GM10266 (cell line): ENCODE measurements at regions not wholly inside any gene's neighbourhood (a gene's known extent, or its start where the extent isn't known, plus 50 kb on each side); places are given as distances from the start of the nearest gene placed in this dataset.

Source experiments
- DNase-seq: peaks from one replicate; pipeline ENCODE4 v3.0.0; 2012; ENCODE audit errors: extremely low spot score
- TF ChIP-seq, protein P1 (sequence below): IDR thresholded peaks from 2 replicates; pipeline ENCODE4 v1.5.1; 2012; ENCODE audit warnings: mild to moderate bottlenecking, low read depth; ENCODE audit not compliant: control insufficient read depth, insufficient read depth; ENCODE audit errors: missing control alignments

DNA sequence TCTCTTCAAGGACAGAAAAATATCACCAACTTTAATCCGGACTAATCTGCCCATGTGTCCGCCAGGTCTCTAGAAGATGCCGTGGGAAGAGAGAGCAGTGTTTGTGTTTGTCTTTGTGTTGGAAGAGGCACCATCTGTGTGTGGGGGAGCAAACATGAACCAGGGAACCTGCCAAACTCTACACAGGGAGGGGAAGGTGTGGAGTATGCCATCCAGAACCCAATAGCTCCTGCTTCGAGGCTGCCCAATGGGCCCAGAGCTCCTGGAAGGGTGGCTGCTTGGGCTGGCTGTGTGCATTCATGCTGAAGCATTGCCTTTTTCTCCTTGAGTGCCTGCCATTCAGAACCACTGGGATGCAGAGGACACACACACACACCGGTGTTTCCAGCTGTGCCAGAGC is 536.2 kb downstream of the MID1IP1 start:
- TF ChIP-seq, protein P1, sequence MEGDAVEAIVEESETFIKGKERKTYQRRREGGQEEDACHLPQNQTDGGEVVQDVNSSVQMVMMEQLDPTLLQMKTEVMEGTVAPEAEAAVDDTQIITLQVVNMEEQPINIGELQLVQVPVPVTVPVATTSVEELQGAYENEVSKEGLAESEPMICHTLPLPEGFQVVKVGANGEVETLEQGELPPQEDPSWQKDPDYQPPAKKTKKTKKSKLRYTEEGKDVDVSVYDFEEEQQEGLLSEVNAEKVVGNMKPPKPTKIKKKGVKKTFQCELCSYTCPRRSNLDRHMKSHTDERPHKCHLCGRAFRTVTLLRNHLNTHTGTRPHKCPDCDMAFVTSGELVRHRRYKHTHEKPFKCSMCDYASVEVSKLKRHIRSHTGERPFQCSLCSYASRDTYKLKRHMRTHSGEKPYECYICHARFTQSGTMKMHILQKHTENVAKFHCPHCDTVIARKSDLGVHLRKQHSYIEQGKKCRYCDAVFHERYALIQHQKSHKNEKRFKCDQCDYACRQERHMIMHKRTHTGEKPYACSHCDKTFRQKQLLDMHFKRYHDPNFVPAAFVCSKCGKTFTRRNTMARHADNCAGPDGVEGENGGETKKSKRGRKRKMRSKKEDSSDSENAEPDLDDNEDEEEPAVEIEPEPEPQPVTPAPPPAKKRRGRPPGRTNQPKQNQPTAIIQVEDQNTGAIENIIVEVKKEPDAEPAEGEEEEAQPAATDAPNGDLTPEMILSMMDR = no peak
- no peak for DNase-seq

DNA sequence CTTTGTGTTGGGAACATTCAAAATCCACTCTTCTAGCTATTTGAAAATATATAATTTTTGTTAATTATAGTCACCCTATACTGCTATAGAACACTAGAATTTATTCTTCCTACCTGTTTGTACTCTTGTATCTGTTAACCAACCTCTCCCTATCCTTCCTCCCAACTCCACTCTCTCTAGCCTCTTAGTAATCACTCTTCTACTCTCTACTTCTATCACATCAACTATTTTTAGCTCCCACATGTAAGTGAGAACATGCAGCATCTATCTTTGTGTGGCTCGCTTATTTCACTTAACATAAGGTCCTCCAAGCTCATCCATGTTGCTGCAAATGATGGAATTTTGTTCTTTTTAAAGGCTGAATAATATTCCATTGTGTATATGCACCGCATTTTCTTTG is 537.3 kb downstream of the MID1IP1 start:
- TF ChIP-seq, protein P1 = no peak
- DNase-seq = no peak

DNA sequence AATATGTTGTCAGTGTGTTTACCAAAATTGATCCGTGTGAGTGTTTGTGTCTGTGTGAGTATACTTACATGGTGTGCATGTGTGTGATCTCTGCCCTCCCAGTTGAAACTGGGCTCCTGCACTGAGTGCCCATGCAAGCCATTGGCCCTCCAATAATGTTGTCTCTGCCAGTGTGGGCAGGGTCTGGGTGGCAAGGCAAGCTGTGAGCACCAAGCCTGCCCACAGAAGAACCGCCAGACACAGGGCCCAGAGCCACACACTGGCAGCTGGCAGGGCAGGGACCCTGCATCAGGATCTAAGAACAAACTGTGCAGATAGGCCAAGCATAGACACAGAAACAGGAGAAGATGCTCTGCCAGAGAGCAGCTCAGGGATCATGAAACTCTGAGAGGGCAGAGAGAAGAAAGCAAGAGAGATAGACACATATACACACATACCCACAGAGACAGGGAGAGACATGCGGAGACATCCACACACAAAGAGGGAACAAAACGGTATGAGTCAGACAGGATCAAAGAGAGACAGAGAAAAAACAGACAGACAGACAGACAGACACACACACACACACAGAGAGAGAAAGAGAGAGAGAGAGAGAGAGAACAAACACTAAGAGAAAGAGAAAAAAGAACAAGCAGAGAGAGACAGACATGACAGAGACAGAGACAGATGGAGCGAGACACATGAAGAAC is 555.0 kb downstream of the MID1IP1 start:
- DNase-seq = no peak
- TF ChIP-seq, protein P1 = no peak

DNA sequence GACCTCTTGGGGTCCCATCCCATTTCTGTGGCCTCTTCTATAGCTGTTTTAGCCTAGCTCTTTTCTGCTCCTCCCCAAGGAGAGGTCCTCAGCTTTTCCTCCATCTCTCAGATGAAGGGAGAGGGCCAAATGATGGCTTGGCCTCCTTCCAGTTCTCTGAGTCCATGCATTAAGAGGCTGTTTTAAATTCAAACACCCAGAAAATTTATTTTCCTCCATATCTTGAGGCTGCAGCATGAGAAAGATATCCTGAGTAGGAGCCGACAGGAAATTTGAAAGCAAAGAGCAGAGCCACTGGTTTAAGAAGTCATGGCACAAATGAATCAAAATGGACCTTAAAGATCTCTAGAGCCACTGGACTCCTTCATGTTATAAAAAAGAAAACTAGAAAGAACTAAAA is 558.8 kb downstream of the MID1IP1 start:
- TF ChIP-seq, protein P1 = no peak
- no peak for DNase-seq

DNA sequence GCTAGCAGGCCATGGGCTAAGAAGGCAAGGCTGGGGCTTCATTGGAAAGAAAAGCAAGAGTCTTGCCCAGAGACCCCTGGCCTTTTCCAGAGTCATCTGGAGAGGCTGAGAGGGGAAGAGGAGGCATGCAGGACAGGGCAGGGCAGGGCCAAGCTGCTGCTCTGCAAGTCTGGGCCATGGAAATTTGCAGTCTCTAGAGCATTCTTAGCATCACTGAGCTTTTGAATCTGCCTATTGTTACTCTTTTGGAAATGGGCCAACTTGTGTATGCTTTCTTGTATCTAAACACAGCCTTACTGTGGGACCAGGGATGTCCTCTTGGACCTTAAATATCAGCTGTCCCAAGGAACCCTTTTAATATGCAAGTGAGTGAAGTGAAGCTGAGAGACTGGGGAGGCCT is 560.5 kb downstream of the MID1IP1 start:
- TF ChIP-seq, protein P1 = no peak
- DNase-seq = no peak

DNA sequence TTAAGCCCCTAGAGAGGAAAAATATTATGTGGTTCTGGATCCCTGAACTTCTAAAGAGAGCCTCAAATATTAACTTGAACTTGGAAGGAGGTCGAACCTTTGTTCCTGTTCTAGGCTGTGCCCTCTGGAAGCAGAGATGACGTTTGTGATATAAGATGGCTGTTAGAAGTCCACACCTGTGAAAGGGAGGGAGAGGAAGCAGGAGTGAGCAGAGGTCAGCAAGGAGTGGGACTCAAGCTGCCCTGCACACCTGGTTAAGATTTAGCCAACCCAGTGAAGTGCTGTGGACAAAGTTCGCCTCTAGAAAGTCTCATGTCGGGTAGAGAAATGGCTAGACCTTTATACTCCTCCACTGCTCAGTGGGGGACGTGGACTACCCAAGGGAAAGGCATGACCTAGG is 566.2 kb downstream of the MID1IP1 start:
- TF ChIP-seq, protein P1 = no peak
- DNase-seq = no peak

DNA sequence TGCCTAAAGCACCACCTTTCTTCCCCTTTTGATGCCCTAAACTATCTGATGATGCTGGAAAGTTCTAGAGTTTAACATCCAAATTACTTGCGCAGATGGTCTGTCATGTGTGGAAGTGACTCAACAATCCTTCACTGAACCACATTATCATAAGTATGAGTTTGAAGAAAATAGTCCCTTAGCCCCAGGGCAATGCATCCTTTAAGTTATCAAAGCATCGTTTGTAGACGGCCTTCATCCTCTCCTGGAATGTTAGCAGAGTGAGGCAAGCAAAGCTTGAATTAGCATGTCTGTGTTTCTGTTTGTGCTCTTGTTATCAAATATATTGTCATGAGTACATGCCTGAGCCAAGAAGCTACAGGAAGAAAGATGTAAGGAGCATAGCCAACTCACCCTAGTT is 570.9 kb downstream of the MID1IP1 start:
- DNase-seq = no peak
- TF ChIP-seq, protein P1 = no peak
